MCF 10A (cell line): ENCODE measurements at regions not wholly inside any gene's neighbourhood (a gene's known extent, or its start where the extent isn't known, plus 50 kb on each side); places are given as distances from the start of the nearest gene placed in this dataset.

Experiments used
- BruUV-seq: library from RNA; stranded (reverse); fragments of 400-500 nt; replicated peaks from 2 replicates; lab custom pipeline; 2021; lab: Mats Ljungman, UMichigan
- CTCF ChIA-PET: fragments of 300-600 bp; sonication (Branson Sonifier 250); formaldehyde crosslinking; extraction: SDS; loops from one replicate; lab custom pipeline; 2021; ENCODE audit warnings: antibody characterized with exemption, inconsistent platforms; lab: Yijun Ruan, JAX
- POLR2A ChIA-PET: fragments of 300-600, 350-650 bp; sonication (Branson Sonifier 250); formaldehyde crosslinking; extraction: SDS; loops from one replicate; lab custom pipeline; 2020; ENCODE audit warnings: antibody characterized with exemption, inconsistent platforms; lab: Yijun Ruan, JAX
- DNase-seq: peaks from one replicate; pipeline ENCODE4 v3.0.0-alpha.2; 2018; ENCODE audit not compliant: unreplicated experiment
- H3K27ac Mint-ChIP-seq: one replicate; pipeline ENCODE4 v1.8.0; 2022; ENCODE audit warnings: mild to moderate bottlenecking, low read depth, mixed read lengths; ENCODE audit not compliant: unreplicated experiment
- H3K27me3 Mint-ChIP-seq: one replicate; pipeline ENCODE4 v1.8.0; 2022; ENCODE audit warnings: mixed read lengths; ENCODE audit not compliant: insufficient read depth, unreplicated experiment
- H3K36me3 Mint-ChIP-seq: one replicate; pipeline ENCODE4 v1.8.0; 2022; ENCODE audit warnings: mild to moderate bottlenecking, moderate library complexity, mixed read lengths; ENCODE audit not compliant: insufficient read depth, unreplicated experiment
- H3K4me1 Mint-ChIP-seq: one replicate; pipeline ENCODE4 v1.8.0; 2022; ENCODE audit warnings: mixed read lengths; ENCODE audit not compliant: insufficient read depth, unreplicated experiment
- H3K4me3 Mint-ChIP-seq: one replicate; pipeline ENCODE4 v1.8.0; 2022; ENCODE audit warnings: mild to moderate bottlenecking, moderate library complexity, mixed read lengths; ENCODE audit not compliant: unreplicated experiment
- H3K9me3 Mint-ChIP-seq: one replicate; pipeline ENCODE4 v1.8.0; 2022; ENCODE audit warnings: mixed read lengths; ENCODE audit not compliant: unreplicated experiment
- intact Hi-C: fragments of 100-400 bp; cut with micrococcal nuclease; formaldehyde crosslinking; loops from 2 replicates; pipeline ENCODE4 v1.14.1; 2022
- TF ChIP-seq, protein P1 (sequence below): fragments of 200-600 bp; IDR thresholded peaks from one replicate; pipeline ENCODE4 v1.8.0; 2022; ENCODE audit warnings: antibody characterized with exemption, mild to moderate bottlenecking; ENCODE audit not compliant: unreplicated experiment

DNA sequence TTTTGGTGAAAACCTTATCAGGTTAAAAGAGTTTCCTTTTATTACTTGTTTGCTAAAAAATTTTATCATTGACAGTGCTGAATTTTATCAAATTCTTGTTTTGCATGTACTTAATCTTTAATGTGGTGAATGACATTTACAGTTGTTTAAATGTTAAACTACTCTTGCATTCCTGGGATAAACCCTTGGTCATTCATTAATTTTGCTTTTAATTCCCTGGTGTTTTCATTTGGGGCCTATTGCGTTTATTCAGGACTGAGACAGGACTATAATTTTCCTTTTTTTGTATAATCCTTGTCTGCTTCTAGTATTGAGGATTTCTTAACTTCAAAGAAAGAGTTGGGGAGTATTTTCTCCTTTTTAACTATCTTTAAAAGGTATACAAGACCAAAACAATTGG lies 98.7 kb upstream of the TLL1 start:
- H3K27ac Mint-ChIP-seq, result no peak overlapping the region
- no peaks in the 10 kb centered on the region for H3K27me3 Mint-ChIP-seq
- ChIA-PET POLR2A (interaction anchor here (1.6 kb wide), 1 partner anchor 9 kb away, joined by 6 read pairs; no protein-coding TSS in a partner anchor), CTCF (no interaction called here)
- peaks cover 8% of the 10 kb centered on the region for H3K36me3 Mint-ChIP-seq
- DNase-seq, result no peak
- no peak overlapping the region for H3K4me3 Mint-ChIP-seq
- H3K9me3 Mint-ChIP-seq, result no peaks in the 10 kb centered on the region
- TF ChIP-seq, protein P1, sequence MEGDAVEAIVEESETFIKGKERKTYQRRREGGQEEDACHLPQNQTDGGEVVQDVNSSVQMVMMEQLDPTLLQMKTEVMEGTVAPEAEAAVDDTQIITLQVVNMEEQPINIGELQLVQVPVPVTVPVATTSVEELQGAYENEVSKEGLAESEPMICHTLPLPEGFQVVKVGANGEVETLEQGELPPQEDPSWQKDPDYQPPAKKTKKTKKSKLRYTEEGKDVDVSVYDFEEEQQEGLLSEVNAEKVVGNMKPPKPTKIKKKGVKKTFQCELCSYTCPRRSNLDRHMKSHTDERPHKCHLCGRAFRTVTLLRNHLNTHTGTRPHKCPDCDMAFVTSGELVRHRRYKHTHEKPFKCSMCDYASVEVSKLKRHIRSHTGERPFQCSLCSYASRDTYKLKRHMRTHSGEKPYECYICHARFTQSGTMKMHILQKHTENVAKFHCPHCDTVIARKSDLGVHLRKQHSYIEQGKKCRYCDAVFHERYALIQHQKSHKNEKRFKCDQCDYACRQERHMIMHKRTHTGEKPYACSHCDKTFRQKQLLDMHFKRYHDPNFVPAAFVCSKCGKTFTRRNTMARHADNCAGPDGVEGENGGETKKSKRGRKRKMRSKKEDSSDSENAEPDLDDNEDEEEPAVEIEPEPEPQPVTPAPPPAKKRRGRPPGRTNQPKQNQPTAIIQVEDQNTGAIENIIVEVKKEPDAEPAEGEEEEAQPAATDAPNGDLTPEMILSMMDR, result no peak
- intact Hi-C loops, result no loop called here
- no TSS peak for BruUV-seq
- no peaks in the 10 kb centered on the region for H3K4me1 Mint-ChIP-seq

DNA sequence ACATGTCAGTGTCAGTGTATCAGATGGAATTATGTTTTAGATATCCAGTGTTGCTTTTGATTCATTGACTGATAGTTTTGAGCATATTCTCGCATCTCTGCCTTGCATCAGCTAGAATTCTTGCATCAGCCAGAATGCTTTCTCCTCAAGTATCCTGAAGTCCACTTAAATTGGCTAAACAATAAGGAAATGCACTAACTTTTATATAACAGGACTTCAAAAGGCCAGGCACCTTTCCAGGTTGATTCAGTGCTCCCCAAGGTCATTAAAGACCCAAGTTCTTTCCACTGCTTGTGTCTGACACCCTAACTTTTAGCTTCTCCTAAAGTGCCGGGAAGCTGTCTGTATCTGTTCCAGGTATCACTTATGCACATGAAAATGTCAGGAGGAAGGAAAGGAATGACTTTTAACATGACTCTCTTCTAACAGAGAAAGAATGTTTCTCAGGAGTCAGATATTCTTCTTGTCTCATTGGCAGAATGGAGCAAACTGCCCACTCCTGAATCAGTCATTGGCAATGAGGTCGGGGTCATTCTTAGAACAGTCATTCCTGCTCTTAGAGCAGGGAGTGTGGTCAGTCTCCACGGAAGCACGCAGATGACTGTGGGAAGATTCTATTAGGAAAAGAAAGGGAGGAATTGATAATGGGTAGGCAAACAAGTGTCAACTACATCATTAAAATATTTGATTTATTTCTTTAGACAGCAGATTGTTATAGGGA lies 92.9 kb upstream of the TLL1 start:
- POLR2A ChIA-PET, result interaction anchor here (0.6 kb wide), 1 partner anchor 28 kb away, joined by 3 read pairs; no protein-coding TSS in a partner anchor
- Mint-ChIP-seq H3K27me3 (no peaks in the 10 kb centered on the region), H3K27ac (no peak overlapping the region), H3K4me1 (peaks cover 24% of the 10 kb centered on the region), H3K4me3 (no peak overlapping the region), H3K36me3 (no peaks in the 10 kb centered on the region), H3K9me3 (no peaks in the 10 kb centered on the region)
- DNase-seq, result no peak
- TF ChIP-seq, protein P1, result no peak
- CTCF ChIA-PET, result interaction anchor here (0.6 kb wide), 1 partner anchor 67 kb away, joined by 3 read pairs; no protein-coding TSS in a partner anchor
- intact Hi-C loops, result no loop called here
- BruUV-seq, result no TSS peak

DNA sequence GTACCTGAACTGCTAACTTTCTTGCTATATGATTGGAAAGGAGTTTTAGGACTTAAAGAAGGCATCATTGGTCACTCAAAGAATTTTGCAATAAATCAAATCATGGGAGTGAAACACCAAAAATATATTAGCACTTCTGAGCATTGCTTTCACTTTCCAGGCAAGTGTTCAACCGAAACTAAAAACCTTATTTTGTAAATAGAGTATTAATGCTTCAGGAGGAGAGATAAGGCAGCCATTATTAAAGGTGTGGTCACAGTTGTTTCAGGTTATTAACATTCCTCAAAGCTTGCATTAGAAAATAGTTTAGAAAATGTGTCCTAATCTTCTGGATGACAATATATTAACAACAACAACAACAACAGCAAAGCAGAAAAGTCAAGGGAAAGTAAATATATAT lies 92.3 kb upstream of the TLL1 start:
- ChIA-PET CTCF (no interaction called here), POLR2A (interaction anchor here (0.6 kb wide), 1 partner anchor 27 kb away, joined by 3 read pairs; no protein-coding TSS in a partner anchor)
- Mint-ChIP-seq H3K27me3 (no peaks in the 10 kb centered on the region), H3K36me3 (no peaks in the 10 kb centered on the region), H3K4me3 (no peak overlapping the region), H3K27ac (no peak overlapping the region), H3K4me1 (peaks cover 24% of the 10 kb centered on the region), H3K9me3 (no peaks in the 10 kb centered on the region)
- DNase-seq, result no peak
- TF ChIP-seq, protein P1, result no peak
- intact Hi-C loops, result no loop called here
- BruUV-seq, result no TSS peak

DNA sequence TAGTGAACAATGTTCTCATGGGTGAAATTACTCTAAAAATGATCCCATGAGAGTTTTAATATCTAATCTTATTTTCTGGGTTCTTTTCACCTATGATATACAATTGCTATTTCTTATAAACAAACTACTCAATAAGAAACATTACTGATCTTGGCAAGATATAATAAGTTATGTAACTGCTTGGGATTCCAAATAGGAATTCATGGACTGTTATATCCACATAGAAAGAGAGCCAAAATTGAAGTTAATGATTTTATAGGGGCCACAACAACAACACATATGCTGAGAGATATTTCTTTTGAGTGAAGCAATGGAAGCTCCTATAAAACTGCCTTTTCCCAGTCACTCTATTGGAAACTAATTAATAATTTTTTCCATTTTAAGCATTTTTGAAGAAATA lies 90.4 kb upstream of the TLL1 start:
- Mint-ChIP-seq H3K4me3 (no peak overlapping the region), H3K4me1 (peaks cover 26% of the 10 kb centered on the region), H3K27ac (no peak overlapping the region), H3K27me3 (no peaks in the 10 kb centered on the region), H3K9me3 (no peaks in the 10 kb centered on the region), H3K36me3 (no peaks in the 10 kb centered on the region)
- no peak for DNase-seq
- TF ChIP-seq, protein P1, result no peak
- intact Hi-C loops, result no loop called here
- ChIA-PET CTCF (interaction anchor here (0.8 kb wide), 1 partner anchor 20 kb away, joined by 4 read pairs; no protein-coding TSS in a partner anchor), POLR2A (interaction anchor here (1.2 kb wide), 1 partner anchor 15 kb away, joined by 5 read pairs; no protein-coding TSS in a partner anchor)
- no TSS peak for BruUV-seq
